DND-41 (cell line): ENCODE measurements at regions not wholly inside any gene's neighbourhood (a gene's known extent, or its start where the extent isn't known, plus 50 kb on each side); places are given as distances from the start of the nearest gene placed in this dataset.

Source experiments
- ATAC-seq: fragments of 200-7000 bp; cut with Tn5 transposase; 3 replicates; pipeline ENCODE4 v1.9.1; 2021; ENCODE audit warnings: low read depth; ENCODE audit not compliant: insufficient read depth
- DNase-seq: peaks from one replicate; pipeline ENCODE4 v3.0.0-alpha.2; 2020
- H2AFZ ChIP-seq: 2 replicates; pipeline ENCODE4 v1.6.0; 2012; ENCODE audit warnings: low read depth, low read length
- H3K27ac ChIP-seq: 2 replicates; pipeline ENCODE4 v1.5.1; 2012; ENCODE audit warnings: low read length, inconsistent platforms
- H3K27me3 ChIP-seq: fragments of 200-600 bp; sonication (generic); 2 replicates; pipeline ENCODE4 v1.6.0; 2012; ENCODE audit warnings: low read length, mild to moderate bottlenecking, inconsistent platforms; ENCODE audit not compliant: insufficient read depth, poor library complexity
- H3K36me3 ChIP-seq: 2 replicates; pipeline ENCODE4 v1.5.1; 2012; ENCODE audit warnings: low read length, inconsistent platforms; ENCODE audit not compliant: insufficient read depth
- H3K4me1 ChIP-seq: 2 replicates; pipeline ENCODE4 v1.5.1; 2012; ENCODE audit warnings: mild to moderate bottlenecking, low read length; ENCODE audit not compliant: insufficient read depth
- H3K4me2 ChIP-seq: 2 replicates; pipeline ENCODE4 v1.6.0; 2012; ENCODE audit warnings: mild to moderate bottlenecking, moderate library complexity, low read length, inconsistent platforms; ENCODE audit not compliant: insufficient read depth
- H3K4me3 ChIP-seq, 2 experiments: fragments of 200-600 bp in 1 of 2; shearing (Covaris generic) in 1 of 2; 2 replicates each; pipeline ENCODE4 v1.5.1; 2012 to 2016; ENCODE audit warnings: inconsistent platforms in 2 of 2, low read length in 2 of 2, mild to moderate bottlenecking in 2 of 2, low read depth in 1 of 2, moderate library complexity in 1 of 2
- H3K79me2 ChIP-seq: 2 replicates; pipeline ENCODE4 v1.6.0; 2012; ENCODE audit warnings: low read length, inconsistent platforms; ENCODE audit not compliant: insufficient read depth
- H3K9ac ChIP-seq: 2 replicates; pipeline ENCODE4 v1.6.0; 2012; ENCODE audit warnings: low read depth, mild to moderate bottlenecking, inconsistent platforms, low read length, moderate library complexity
- H3K9me3 ChIP-seq: 2 replicates; pipeline ENCODE4 v1.5.1; 2012; ENCODE audit warnings: low read length, moderate library complexity, mild to moderate bottlenecking, inconsistent platforms; ENCODE audit not compliant: insufficient read depth, severe bottlenecking
- H4K20me1 ChIP-seq: 2 replicates; pipeline ENCODE4 v1.6.0; 2012; ENCODE audit warnings: low read length; ENCODE audit not compliant: insufficient read depth
- EZH2 ChIP-seq: IDR thresholded peaks from 3 replicates; pipeline ENCODE4 v1.6.1; 2012; ENCODE audit warnings: borderline replicate concordance, low read depth, mild to moderate bottlenecking, moderate library complexity, low read length, inconsistent platforms; ENCODE audit not compliant: severe bottlenecking
- TF ChIP-seq, protein P1 (sequence below): IDR thresholded peaks from 2 replicates; pipeline ENCODE4 v1.5.1; 2012; ENCODE audit warnings: borderline replicate concordance, low read length, moderate library complexity, mild to moderate bottlenecking; ENCODE audit not compliant: poor library complexity, severe bottlenecking; ENCODE audit errors: extremely low read depth

DNA sequence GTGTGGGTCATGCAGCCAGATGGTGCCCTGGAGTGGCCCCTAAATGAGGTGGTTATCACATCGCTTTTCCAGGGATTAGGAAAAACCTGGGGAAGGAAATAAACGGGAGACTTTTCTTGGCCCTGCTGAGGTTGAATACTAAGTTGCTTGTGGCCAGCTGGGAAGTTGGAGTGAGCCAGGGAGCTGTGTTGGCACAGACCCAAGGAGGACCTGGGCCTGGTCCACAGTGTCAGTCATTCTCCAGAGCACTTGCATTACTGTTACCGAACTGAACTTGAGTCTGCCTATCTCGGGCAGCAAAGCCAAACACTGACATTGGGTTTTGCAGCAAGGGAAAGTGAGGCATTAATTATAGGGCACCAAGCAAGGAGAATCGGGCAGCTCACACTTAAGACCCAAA is 339.0 kb downstream of the GABRB3 start:
- Histone ChIP-seq H3K36me3 (no peaks in the 10 kb centered on the region), H3K27me3 (no peaks in the 10 kb centered on the region), H3K9ac (no peak overlapping the region), H3K4me2 (no peak overlapping the region), H3K4me1 (no peaks in the 10 kb centered on the region), H3K27ac (no peak overlapping the region), H2AFZ (no peak overlapping the region), H3K4me3 (no peak overlapping the region), H3K79me2 (no peaks in the 10 kb centered on the region), H3K9me3 (no peaks in the 10 kb centered on the region), H4K20me1 (no peaks in the 10 kb centered on the region)
- no peak for TF ChIP-seq EZH2
- TF ChIP-seq, protein P1, sequence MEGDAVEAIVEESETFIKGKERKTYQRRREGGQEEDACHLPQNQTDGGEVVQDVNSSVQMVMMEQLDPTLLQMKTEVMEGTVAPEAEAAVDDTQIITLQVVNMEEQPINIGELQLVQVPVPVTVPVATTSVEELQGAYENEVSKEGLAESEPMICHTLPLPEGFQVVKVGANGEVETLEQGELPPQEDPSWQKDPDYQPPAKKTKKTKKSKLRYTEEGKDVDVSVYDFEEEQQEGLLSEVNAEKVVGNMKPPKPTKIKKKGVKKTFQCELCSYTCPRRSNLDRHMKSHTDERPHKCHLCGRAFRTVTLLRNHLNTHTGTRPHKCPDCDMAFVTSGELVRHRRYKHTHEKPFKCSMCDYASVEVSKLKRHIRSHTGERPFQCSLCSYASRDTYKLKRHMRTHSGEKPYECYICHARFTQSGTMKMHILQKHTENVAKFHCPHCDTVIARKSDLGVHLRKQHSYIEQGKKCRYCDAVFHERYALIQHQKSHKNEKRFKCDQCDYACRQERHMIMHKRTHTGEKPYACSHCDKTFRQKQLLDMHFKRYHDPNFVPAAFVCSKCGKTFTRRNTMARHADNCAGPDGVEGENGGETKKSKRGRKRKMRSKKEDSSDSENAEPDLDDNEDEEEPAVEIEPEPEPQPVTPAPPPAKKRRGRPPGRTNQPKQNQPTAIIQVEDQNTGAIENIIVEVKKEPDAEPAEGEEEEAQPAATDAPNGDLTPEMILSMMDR, result no peak
- ATAC-seq (no peak), DNase-seq (no peak)

DNA sequence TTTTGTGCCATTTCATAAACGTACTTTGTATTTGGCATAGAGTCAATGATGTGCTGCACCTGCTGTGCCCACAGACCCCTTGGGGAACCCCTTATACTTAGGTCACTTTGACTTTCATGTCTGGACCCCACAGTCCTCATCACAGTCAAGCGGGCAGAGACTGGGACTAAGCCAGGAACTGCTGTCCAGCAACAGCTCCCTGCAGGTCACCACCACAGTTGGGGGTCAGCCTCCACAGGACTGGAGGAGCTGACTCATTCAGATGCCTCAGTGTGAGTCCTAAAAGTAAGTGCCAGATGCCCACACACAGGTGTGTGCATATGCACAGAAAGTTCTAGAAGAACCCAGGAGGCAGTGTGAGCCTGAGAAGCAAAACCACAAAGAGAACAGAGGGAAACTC is 339.8 kb downstream of the GABRB3 start:
- H3K79me2 ChIP-seq, result no peaks in the 10 kb centered on the region
- no peak overlapping the region for H3K9ac ChIP-seq
- H3K27me3 ChIP-seq, result no peaks in the 10 kb centered on the region
- no peak overlapping the region for H3K27ac ChIP-seq
- no peaks in the 10 kb centered on the region for H3K4me1 ChIP-seq
- H4K20me1 ChIP-seq, result no peaks in the 10 kb centered on the region
- no peaks in the 10 kb centered on the region for H3K36me3 ChIP-seq
- DNase-seq, result no peak
- no peak overlapping the region for H2AFZ ChIP-seq
- no peak overlapping the region for H3K4me2 ChIP-seq
- ATAC-seq, result no peak
- H3K9me3 ChIP-seq, result no peaks in the 10 kb centered on the region
- no peak for TF ChIP-seq EZH2
- H3K4me3 ChIP-seq, result no peak overlapping the region

DNA sequence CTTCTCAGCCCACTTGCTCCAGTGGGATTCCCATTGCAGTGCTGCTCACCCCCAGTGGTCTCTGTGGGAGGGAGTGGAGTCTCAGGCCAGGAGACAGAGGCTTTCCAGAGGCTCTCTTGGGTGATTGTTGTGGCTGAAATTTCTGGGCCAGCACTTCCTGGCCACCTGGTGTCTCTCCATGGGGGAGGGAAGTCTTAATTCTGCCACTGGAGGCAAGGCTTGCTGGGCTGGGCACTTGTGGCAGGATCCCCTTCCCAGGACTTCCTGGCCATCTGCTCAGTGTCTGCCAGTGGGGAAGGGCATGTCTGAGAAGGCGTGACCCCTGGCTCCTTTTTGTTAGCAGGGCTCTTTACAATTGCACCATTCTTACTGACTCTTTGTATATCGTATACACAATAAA is 351.8 kb downstream of the GABRB3 start:
- no peaks in the 10 kb centered on the region for H3K4me1 ChIP-seq
- TF ChIP-seq EZH2, result no peak
- TF ChIP-seq, protein P1, result no peak
- no peaks in the 10 kb centered on the region for H3K27me3 ChIP-seq
- H4K20me1 ChIP-seq, result no peaks in the 10 kb centered on the region
- no peak overlapping the region for H2AFZ ChIP-seq
- DNase-seq (no peak), ATAC-seq (no peak)
- H3K4me2 ChIP-seq, result no peak overlapping the region
- no peak overlapping the region for H3K27ac ChIP-seq
- H3K9ac ChIP-seq, result no peak overlapping the region
- H3K4me3 ChIP-seq, result no peak overlapping the region
- no peaks in the 10 kb centered on the region for H3K9me3 ChIP-seq
- no peaks in the 10 kb centered on the region for H3K79me2 ChIP-seq
- no peaks in the 10 kb centered on the region for H3K36me3 ChIP-seq

DNA sequence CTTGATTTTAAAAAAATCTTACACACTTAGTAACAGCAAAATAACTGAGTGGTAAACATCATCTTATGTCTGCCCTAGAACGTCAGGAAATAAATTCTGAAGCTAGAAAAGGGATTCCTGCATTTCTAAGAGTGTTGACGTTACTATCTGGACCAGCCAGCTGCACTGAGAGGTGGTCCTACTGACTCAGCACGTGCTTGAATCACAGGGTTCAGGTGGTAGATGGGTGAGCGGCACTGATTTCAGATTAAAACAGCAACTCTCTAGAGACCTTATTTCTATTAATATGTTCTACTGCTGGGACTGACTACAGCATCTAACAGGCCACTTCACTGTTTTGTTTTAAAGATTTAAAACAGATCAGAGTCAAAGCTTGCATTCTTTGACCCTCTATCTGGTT is 377.2 kb downstream of the GABRB3 start:
- H3K4me3 ChIP-seq, result no peak overlapping the region
- no peak for TF ChIP-seq EZH2
- TF ChIP-seq, protein P1, result no peak
- H3K9me3 ChIP-seq, result no peaks in the 10 kb centered on the region
- no peak overlapping the region for H3K27ac ChIP-seq
- H3K4me2 ChIP-seq, result no peak overlapping the region
- no peak overlapping the region for H2AFZ ChIP-seq
- H3K79me2 ChIP-seq, result no peaks in the 10 kb centered on the region
- no peak overlapping the region for H3K9ac ChIP-seq
- no peaks in the 10 kb centered on the region for H4K20me1 ChIP-seq
- no peaks in the 10 kb centered on the region for H3K27me3 ChIP-seq
- H3K36me3 ChIP-seq, result no peaks in the 10 kb centered on the region
- DNase-seq (no peak), ATAC-seq (no peak)
- no peaks in the 10 kb centered on the region for H3K4me1 ChIP-seq
